ENCODE measurements at regions not wholly inside any gene's neighbourhood (a gene's known extent, or its start where the extent isn't known, plus 50 kb on each side); places are given as distances from the start of the nearest gene placed in this dataset.

GRCh38 chr7:67377939-67378862 lies 381.6 kb downstream of the TYW1 start:
- peak; percentile 79 for TF ChIP-seq CTCF (IDR thresholded peaks at IDR 0.05; ENCODE audit: low read depth, low read length)
- TF ChIP-seq EZH2phosphoT487 (IDR thresholded peaks at IDR 0.05; ENCODE audit: low read depth), result no peak

Data from OCI-LY3 (cell line).